Keratinocyte (primary cell): ENCODE measurements at regions not wholly inside any gene's neighbourhood (a gene's known extent, or its start where the extent isn't known, plus 50 kb on each side); places are given as distances from the start of the nearest gene placed in this dataset.

Source experiments
- EZH2 ChIP-seq: IDR thresholded peaks from one replicate; pipeline ENCODE4 v1.6.1; 2012; ENCODE audit warnings: inconsistent platforms, mild to moderate bottlenecking, low read length, moderate library complexity
- TF ChIP-seq, protein P1 (sequence below), 3 experiments: IDR thresholded peaks in 1 of 3; conservative IDR thresholded peaks in 1 of 3; optimal IDR thresholded peaks in 1 of 3; 2 replicates in 2 of 3; 3 replicates in 1 of 3; pipeline versions ENCODE3 to v1.5.1; 2011; ENCODE audit warnings: low read length in 3 of 3, mild to moderate bottlenecking in 3 of 3, moderate library complexity in 2 of 3, control low read depth in 1 of 3, inconsistent platforms in 1 of 3; ENCODE audit not compliant: insufficient read depth in 2 of 3; ENCODE audit errors: extremely low read depth in 1 of 3

DNA sequence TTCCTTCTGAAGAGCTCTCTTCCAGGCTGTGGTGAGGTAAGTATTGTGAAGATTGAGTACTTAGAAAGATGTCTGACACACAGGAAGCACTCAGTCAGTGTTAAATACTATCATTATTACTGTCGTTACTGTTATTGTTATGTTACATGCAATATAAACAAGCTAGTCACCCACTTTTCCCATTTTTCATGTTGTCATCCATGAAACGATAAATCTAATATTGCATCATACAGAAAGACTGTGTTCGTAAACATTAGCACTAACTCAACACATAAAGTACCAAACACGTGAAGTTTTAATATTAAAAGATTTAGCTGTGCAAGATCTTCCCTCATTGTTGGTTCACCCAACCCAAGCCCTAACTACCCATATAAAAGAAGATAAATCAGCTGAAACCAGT lies 109.2 kb upstream of the NRSN1 start:
- TF ChIP-seq, protein P1, sequence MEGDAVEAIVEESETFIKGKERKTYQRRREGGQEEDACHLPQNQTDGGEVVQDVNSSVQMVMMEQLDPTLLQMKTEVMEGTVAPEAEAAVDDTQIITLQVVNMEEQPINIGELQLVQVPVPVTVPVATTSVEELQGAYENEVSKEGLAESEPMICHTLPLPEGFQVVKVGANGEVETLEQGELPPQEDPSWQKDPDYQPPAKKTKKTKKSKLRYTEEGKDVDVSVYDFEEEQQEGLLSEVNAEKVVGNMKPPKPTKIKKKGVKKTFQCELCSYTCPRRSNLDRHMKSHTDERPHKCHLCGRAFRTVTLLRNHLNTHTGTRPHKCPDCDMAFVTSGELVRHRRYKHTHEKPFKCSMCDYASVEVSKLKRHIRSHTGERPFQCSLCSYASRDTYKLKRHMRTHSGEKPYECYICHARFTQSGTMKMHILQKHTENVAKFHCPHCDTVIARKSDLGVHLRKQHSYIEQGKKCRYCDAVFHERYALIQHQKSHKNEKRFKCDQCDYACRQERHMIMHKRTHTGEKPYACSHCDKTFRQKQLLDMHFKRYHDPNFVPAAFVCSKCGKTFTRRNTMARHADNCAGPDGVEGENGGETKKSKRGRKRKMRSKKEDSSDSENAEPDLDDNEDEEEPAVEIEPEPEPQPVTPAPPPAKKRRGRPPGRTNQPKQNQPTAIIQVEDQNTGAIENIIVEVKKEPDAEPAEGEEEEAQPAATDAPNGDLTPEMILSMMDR (optimal IDR thresholded peaks at IDR 0.05 in 1 of 3, IDR thresholded peaks at IDR 0.05 in 1 of 3, conservative IDR thresholded peaks at IDR 0.05 in 1 of 3; ENCODE audit: extremely low read depth in 1 of 3, insufficient read depth in 2 of 3, low read length in 3 of 3), result no peak
- no peak for TF ChIP-seq EZH2
